HepG2 (cell line): ENCODE measurements at regions not wholly inside any gene's neighbourhood (a gene's known extent, or its start where the extent isn't known, plus 50 kb on each side); places are given as distances from the start of the nearest gene placed in this dataset.

Experiments used
- ATAC-seq: fragments of 200-7000 bp; cut with Tn5 transposase; 3 replicates; pipeline ENCODE4 v1.9.1; 2020; ENCODE audit warnings: mild to moderate bottlenecking, moderate library complexity
- BruUV-seq: library from RNA; stranded (reverse); fragments of 400-500 nt; replicated peaks from 2 replicates; lab custom pipeline; 2021; lab: Mats Ljungman, UMichigan
- CTCF ChIA-PET: fragments of 300-600 bp; formaldehyde crosslinking; extraction: SDS; loops from one replicate; lab custom pipeline; 2021; ENCODE audit warnings: low total read pairs, inconsistent platforms, low intra/inter-chr PET ratio; lab: Yijun Ruan, JAX
- POLR2A ChIA-PET: fragments of 350-600 bp; sonication (Branson Sonifier 250); formaldehyde crosslinking; loops from one replicate; lab custom pipeline; 2020; ENCODE audit warnings: antibody characterized with exemption, inconsistent platforms; lab: Yijun Ruan, JAX
- DNase-seq: peaks from one replicate; pipeline ENCODE4 v3.0.0-alpha.2; 2015; ENCODE audit warnings: low spot score
- FAIRE-seq: peaks from 3 replicates; lab custom pipeline; 2011; peaks lifted over from hg19 to GRCh38; lab: Jason Lieb, UNC
- H2AFZ ChIP-seq: one replicate; pipeline ENCODE4 v1.6.1; 2011; ENCODE audit warnings: low read length, inconsistent platforms
- H3K27ac ChIP-seq: fragments of 300-600 bp; 3 replicates; pipeline ENCODE4 v1.8.0; 2011; ENCODE audit warnings: mixed run types, mild to moderate bottlenecking, mixed read lengths, low read length, inconsistent platforms; ENCODE audit not compliant: insufficient read depth; ENCODE audit errors: extremely low read length
- H3K27me3 ChIP-seq, 2 experiments: fragments of 200-600 bp in 1 of 2; 2 replicates in 1 of 2; 3 replicates in 1 of 2; pipeline versions ENCODE4 v1.6.0 to v1.8.0; 2011; ENCODE audit warnings: low read length in 2 of 2, mild to moderate bottlenecking in 2 of 2, moderate library complexity in 2 of 2, inconsistent platforms in 1 of 2; ENCODE audit not compliant: insufficient read depth in 2 of 2, control insufficient read depth in 1 of 2
- H3K36me3 ChIP-seq, 2 experiments: fragments of 200-600 bp in 1 of 2; replicated peaks in 1 of 2; 2 replicates in 1 of 2; 3 replicates in 1 of 2; pipeline versions ENCODE4 v1.5.1 to v1.8.0; 2011; ENCODE audit warnings: low read length in 2 of 2, inconsistent platforms in 1 of 2; ENCODE audit not compliant: insufficient read depth in 2 of 2, control insufficient read depth in 1 of 2
- H3K4me1 ChIP-seq: 2 replicates; pipeline ENCODE4 v1.5.1; 2012; ENCODE audit warnings: low read length, inconsistent platforms; ENCODE audit not compliant: insufficient read depth
- H3K4me2 ChIP-seq: 2 replicates; pipeline ENCODE4 v1.6.0; 2011; ENCODE audit warnings: low read depth, low read length, inconsistent platforms
- H3K4me3 ChIP-seq, 3 experiments: fragments of 200-600 bp in 1 of 3; sonication (generic), shearing (Covaris generic) in 1 of 3; replicated peaks in 1 of 3; 2 replicates each; pipeline ENCODE4 v1.5.1; 2011 to 2016; ENCODE audit warnings: low read length in 3 of 3, inconsistent platforms in 2 of 3, low read depth in 2 of 3, mild to moderate bottlenecking in 2 of 3, control low read depth in 1 of 3, mixed read lengths in 1 of 3; ENCODE audit not compliant: insufficient read depth in 1 of 3
- H3K79me2 ChIP-seq: one replicate; pipeline ENCODE4 v1.6.1; 2011; ENCODE audit warnings: low read length, inconsistent platforms; ENCODE audit not compliant: insufficient read depth
- H3K9ac ChIP-seq: 2 replicates; pipeline ENCODE4 v1.6.0; 2011; ENCODE audit warnings: mild to moderate bottlenecking, low read depth, low read length, inconsistent platforms; ENCODE audit not compliant: insufficient read depth
- H3K9me3 ChIP-seq: 2 replicates; pipeline ENCODE4 v1.5.1; 2012; ENCODE audit warnings: mild to moderate bottlenecking, low read length
- H4K20me1 ChIP-seq: 2 replicates; pipeline ENCODE4 v1.6.0; 2011; ENCODE audit warnings: inconsistent platforms, mild to moderate bottlenecking, low read length, moderate library complexity; ENCODE audit not compliant: insufficient read depth
- CREB1 ChIP-seq, 2 experiments: fragments of 450-650 bp in 1 of 2; IDR thresholded peaks; 2 replicates each; pipeline ENCODE4 v1.6.1; 2016 to 2017; ENCODE audit warnings: control low read depth in 1 of 2, mild to moderate bottlenecking in 1 of 2, missing compliant biosample characterization in 1 of 2, missing genetic modification characterization in 1 of 2
- FIP1L1 ChIP-seq: fragments of 200-400 bp; formaldehyde crosslinking; IDR thresholded peaks from 2 replicates; pipeline ENCODE4 v1.6.1; 2018; ENCODE audit warnings: low read depth, mild to moderate bottlenecking, low read length, moderate library complexity, borderline replicate concordance; ENCODE audit not compliant: insufficient read depth
- GABPB1 ChIP-seq: IDR thresholded peaks from 2 replicates; pipeline ENCODE4 v1.6.1; 2016; ENCODE audit warnings: mild to moderate bottlenecking, missing genetic modification reagents, moderate library complexity, missing compliant biosample characterization
- MAFF ChIP-seq: IDR thresholded peaks from 2 replicates; pipeline ENCODE4 v1.6.1; 2011; ENCODE audit warnings: low read depth, low read length, improper control_type of control experiment
- MAFK ChIP-seq, 2 experiments: IDR thresholded peaks in 1 of 2; conservative IDR thresholded peaks in 1 of 2; 2 replicates each; pipeline ENCODE4 v1.6.1; 2011; ENCODE audit warnings: improper control_type of control experiment in 2 of 2, low read length in 2 of 2
- MEIS1 ChIP-seq: sonication (generic); formaldehyde crosslinking; IDR thresholded peaks from 2 replicates; pipeline ENCODE4 v1.9.0; 2021; ENCODE audit warnings: mild to moderate bottlenecking, missing genetic modification reagents, moderate library complexity, borderline replicate concordance
- ZHX1 ChIP-seq: sonication (generic); formaldehyde crosslinking; IDR thresholded peaks from 2 replicates; pipeline ENCODE4 v1.8.1; 2022; ENCODE audit warnings: low read depth, mild to moderate bottlenecking, missing genetic modification reagents
- WGBS: methylation state at CpG from one replicate; pipeline ENCODE4 v1.1.6; 2017; ENCODE audit warnings: low lambda C conversion rate; 5-methylcytosine and 5-hydroxymethylcytosine counted together
- in situ Hi-C: cut with HindIII; loops from 2 replicates; pipeline ENCODE4 v1.10.0; 2017; ENCODE audit warnings: low pct_unique_long_range_greater_than_20kb; ENCODE audit not compliant: extremely low pct_ligation_motif_present
- intact Hi-C: fragments of 100-400 bp; cut with micrococcal nuclease; formaldehyde crosslinking; loops from one replicate; pipeline ENCODE4 v1.10.0; 2022; ENCODE audit not compliant: unreplicated experiment

- Histone ChIP-seq H3K9me3 (no peaks in the 10 kb centered on the region), H3K27ac (no peak overlapping the region), H3K27me3 (peaks cover 8 to 72% of the 10 kb centered on the region in 2 experiments), H4K20me1 (no peaks in the 10 kb centered on the region), H2AFZ (no peak overlapping the region), H3K9ac (no peak overlapping the region), H3K4me1 (no peaks in the 10 kb centered on the region), H3K79me2 (no peaks in the 10 kb centered on the region)
- in situ Hi-C loops: no loop called here
- ATAC-seq: no peak; the same call in 2 of the 3 replicates
- ChIA-PET CTCF (no interaction called here), POLR2A (no interaction called here)
- BruUV-seq: no TSS peak
- no peak for TF ChIP-seq MEIS1 (CRISPR knock-in tag)
- no peak for TF ChIP-seq GABPB1 (CRISPR knock-in tag)
- TF ChIP-seq MAFK (conservative IDR thresholded peaks at IDR 0.05 in 1 of 2, IDR thresholded peaks at IDR 0.05 in 1 of 2; ENCODE audit: low read length in 2 of 2): peak in 1 of 2 experiments; percentile 50; a peak in 2 of 4 replicates
- no peak for TF ChIP-seq ZHX1
- peak; percentile 63; the same call in 1 of the 2 replicates for TF ChIP-seq CREB1 (IDR thresholded peaks at IDR 0.05)
- no peak for TF ChIP-seq CREB1 (CRISPR knock-in tag; IDR thresholded peaks at IDR 0.05)
- TF ChIP-seq MAFF: 0 out of 2 replicates have a peak, but pooled peaks have one; percentile 19
- TF ChIP-seq FIP1L1: no peak
- TF ChIP-seq, all 625 proteins: peak for 3
- Histone ChIP-seq H3K36me3 (no peaks in the 10 kb centered on the region), H3K4me2 (no peak overlapping the region), H3K4me3 (no peak overlapping the region)
- intact Hi-C loops: no loop called here
- 39% methylated on average over 32 of the region's 34 CpGs for WGBS
- DNase-seq (no peak), FAIRE-seq (no peak)
Observed at GRCh38 chr14:96623676-96624484, 121.7 kb downstream of the PAPOLA start.
